ENCODE measurements at regions not wholly inside any gene's neighbourhood (a gene's known extent, or its start where the extent isn't known, plus 50 kb on each side); places are given as distances from the start of the nearest gene placed in this dataset.

DNA sequence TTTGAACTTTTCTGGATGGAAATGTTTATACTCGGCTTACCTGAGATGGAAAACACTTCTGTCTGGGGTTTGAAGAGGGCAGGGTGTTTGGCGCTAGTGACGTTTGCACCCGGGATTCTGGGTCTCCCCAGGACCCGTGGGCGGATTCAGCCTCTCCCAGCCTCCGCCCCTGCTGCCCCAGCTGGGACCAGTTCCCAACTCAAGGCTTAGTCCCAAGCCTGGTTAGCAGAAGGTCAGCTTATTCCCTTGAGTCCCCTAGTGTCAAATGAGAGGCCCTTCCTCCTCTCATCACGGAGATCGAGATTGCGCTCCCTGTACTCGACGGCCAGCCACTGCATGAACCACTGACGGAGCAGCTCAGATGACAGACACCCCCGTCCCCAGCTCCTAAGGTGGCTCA is 123.2 kb downstream of the RTP5 start:
- DNase-seq (ENCODE audit: low spot score), result no peak
- Histone ChIP-seq H2AFZ (ENCODE audit: low read length) (no peak overlapping the region), H3K4me1 (ENCODE audit: insufficient read depth, low read length, poor library complexity, severe bottlenecking) (no peaks in the 10 kb centered on the region), H4K20me1 (ENCODE audit: insufficient read depth, low read length) (no peaks in the 10 kb centered on the region), H3K4me2 (ENCODE audit: low read length) (no peak overlapping the region), H3K9me3 (ENCODE audit: low read length) (no peaks in the 10 kb centered on the region), H3K9me2 (ENCODE audit: insufficient read depth, low read length) (no peaks in the 10 kb centered on the region), H3K4me3 (ENCODE audit: low read depth, low read length, poor library complexity, severe bottlenecking) (no peak overlapping the region), H3K27ac (ENCODE audit: low read depth, low read length, poor library complexity, severe bottlenecking) (no peak overlapping the region), H3K79me2 (ENCODE audit: insufficient read depth, low read depth, low read length) (no peaks in the 10 kb centered on the region), H3K36me3 (ENCODE audit: insufficient read depth, low read length) (no peaks in the 10 kb centered on the region)
- intact Hi-C loops (cut with micrococcal nuclease; ENCODE audit: unreplicated experiment), result no loop called here
- TF ChIP-seq EZH2phosphoT487 (IDR thresholded peaks at IDR 0.05; ENCODE audit: borderline replicate concordance, low read depth, low read length), result no peak
- no peak for TF ChIP-seq CTCF (conservative IDR thresholded peaks at IDR 0.05; ENCODE audit: low read length)
- POLR2A ChIA-PET, result no interaction called here
- CTCF ChIA-PET (ENCODE audit: unreplicated experiment), result no interaction called here
- no TSS peak for BruUV-seq (replicated peaks)

GRCh38 chr2:241993386-241994005 is 124.0 kb downstream of the RTP5 start:
- intact Hi-C loops (cut with micrococcal nuclease; ENCODE audit: unreplicated experiment), result no loop called here
- POLR2A ChIA-PET, result interaction anchor here (0.6 kb wide), 1 partner anchor 9 kb away, joined by 3 read pairs; no protein-coding TSS in a partner anchor
- TF ChIP-seq CTCF (conservative IDR thresholded peaks at IDR 0.05; ENCODE audit: low read length) (no peak), EZH2phosphoT487 (IDR thresholded peaks at IDR 0.05; ENCODE audit: borderline replicate concordance, low read depth, low read length) (no peak)

GRCh38 chr2:241994086-241994485 is 124.6 kb downstream of the RTP5 start:
- no TSS peak for BruUV-seq (replicated peaks)
- Histone ChIP-seq H3K4me3 (ENCODE audit: low read depth, low read length, poor library complexity, severe bottlenecking) (no peak overlapping the region), H3K4me1 (ENCODE audit: insufficient read depth, low read length, poor library complexity, severe bottlenecking) (no peaks in the 10 kb centered on the region), H3K36me3 (ENCODE audit: insufficient read depth, low read length) (no peaks in the 10 kb centered on the region), H4K20me1 (ENCODE audit: insufficient read depth, low read length) (no peaks in the 10 kb centered on the region), H3K4me2 (ENCODE audit: low read length) (no peak overlapping the region), H3K79me2 (ENCODE audit: insufficient read depth, low read depth, low read length) (no peaks in the 10 kb centered on the region), H2AFZ (ENCODE audit: low read length) (no peak overlapping the region), H3K27ac (ENCODE audit: low read depth, low read length, poor library complexity, severe bottlenecking) (no peak overlapping the region), H3K9me2 (ENCODE audit: insufficient read depth, low read length) (no peaks in the 10 kb centered on the region), H3K9me3 (ENCODE audit: low read length) (no peaks in the 10 kb centered on the region)
- intact Hi-C loops (cut with micrococcal nuclease; ENCODE audit: unreplicated experiment), result no loop called here
- ChIA-PET POLR2A (interaction anchor here (0.6 kb wide), 1 partner anchor 9 kb away, joined by 3 read pairs; no protein-coding TSS in a partner anchor), CTCF (ENCODE audit: unreplicated experiment) (no interaction called here)
- TF ChIP-seq EZH2phosphoT487 (IDR thresholded peaks at IDR 0.05; ENCODE audit: borderline replicate concordance, low read depth, low read length), result no peak
- TF ChIP-seq CTCF (conservative IDR thresholded peaks at IDR 0.05; ENCODE audit: low read length), result no peak
- no peak for DNase-seq (ENCODE audit: low spot score)

More at GRCh38 chr2:241993386-241994005, 124.0 kb downstream of the RTP5 start:
- no peak overlapping the region for H3K4me3 ChIP-seq (ENCODE audit: low read depth, low read length, poor library complexity, severe bottlenecking)
- H4K20me1 ChIP-seq (ENCODE audit: insufficient read depth, low read length), result no peaks in the 10 kb centered on the region
- no peaks in the 10 kb centered on the region for H3K9me2 ChIP-seq (ENCODE audit: insufficient read depth, low read length)
- H3K4me2 ChIP-seq (ENCODE audit: low read length), result no peak overlapping the region
- H3K27ac ChIP-seq (ENCODE audit: low read depth, low read length, poor library complexity, severe bottlenecking), result no peak overlapping the region
- H3K4me1 ChIP-seq (ENCODE audit: insufficient read depth, low read length, poor library complexity, severe bottlenecking), result no peaks in the 10 kb centered on the region
- no peaks in the 10 kb centered on the region for H3K9me3 ChIP-seq (ENCODE audit: low read length)
- no peak overlapping the region for H2AFZ ChIP-seq (ENCODE audit: low read length)
- CTCF ChIA-PET (ENCODE audit: unreplicated experiment), result no interaction called here
- no peaks in the 10 kb centered on the region for H3K36me3 ChIP-seq (ENCODE audit: insufficient read depth, low read length)
- DNase-seq (ENCODE audit: low spot score), result no peak
- no TSS peak for BruUV-seq (replicated peaks)
- no peaks in the 10 kb centered on the region for H3K79me2 ChIP-seq (ENCODE audit: insufficient read depth, low read depth, low read length)
